Pulmonary artery endothelial cell (primary cell): ENCODE measurements at regions not wholly inside any gene's neighbourhood (a gene's known extent, or its start where the extent isn't known, plus 50 kb on each side); places are given as distances from the start of the nearest gene placed in this dataset.
"Not testable (repeated sequence)": the region's sequence is repeated elsewhere in the genome, so short reads cannot be mapped to it uniquely, and the experiment has no call there.

Experiments used
- DNase-seq: peaks from one replicate; pipeline ENCODE4 v3.0.0-alpha.2; 2011; ENCODE audit warnings: low read depth, low spot score

DNA sequence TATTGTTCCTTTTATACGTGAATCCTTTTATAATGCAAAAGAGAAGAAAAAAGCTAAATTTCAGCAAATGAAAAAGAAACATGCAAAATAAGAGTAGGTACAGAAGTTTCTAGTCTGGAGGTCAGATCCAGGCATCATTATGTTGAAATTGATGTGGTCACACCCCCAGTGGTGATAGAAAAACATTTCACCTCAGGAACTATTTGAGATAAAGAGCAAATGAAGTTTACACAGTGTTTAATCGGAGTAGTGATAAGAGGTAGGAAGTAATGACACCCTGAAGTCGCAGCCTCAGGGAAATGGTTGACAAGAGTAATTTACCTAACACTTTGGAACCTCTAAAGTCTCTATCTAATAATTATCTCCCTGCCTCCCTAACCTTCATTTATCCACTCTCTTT is 536.0 kb upstream of the STEAP1 start:
- no peak for DNase-seq

- DNase-seq, result no peak
Measured at GRCh38 chr7:89621925-89622641, 532.2 kb upstream of the STEAP1 start.

- peak; percentile 0 for DNase-seq
Measured at GRCh38 chr7:89623018-89623672, 531.1 kb upstream of the STEAP1 start.

GRCh38 chr7:89624155-89624554 is 530.1 kb upstream of the STEAP1 start:
- not testable (repeated sequence) for DNase-seq

DNA sequence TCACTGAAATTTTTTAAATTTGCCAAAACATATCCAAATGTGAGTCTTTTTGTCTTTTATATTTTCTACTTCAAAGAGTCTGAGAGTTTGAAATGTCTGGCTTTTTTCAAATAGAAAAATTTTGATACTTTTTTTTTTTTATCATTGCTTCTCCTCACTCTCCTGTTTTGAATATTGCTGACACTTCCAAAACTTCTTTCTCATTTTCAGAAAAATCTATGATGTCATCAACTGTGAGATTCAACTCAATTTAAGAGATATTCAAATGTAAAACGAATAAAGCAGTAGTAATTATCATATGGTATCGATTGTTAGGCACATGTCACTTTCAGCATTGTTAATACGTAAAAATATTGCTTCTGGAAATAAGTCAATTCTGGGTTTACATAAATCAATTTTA is 505.8 kb upstream of the STEAP1 start:
- no peak for DNase-seq

DNA sequence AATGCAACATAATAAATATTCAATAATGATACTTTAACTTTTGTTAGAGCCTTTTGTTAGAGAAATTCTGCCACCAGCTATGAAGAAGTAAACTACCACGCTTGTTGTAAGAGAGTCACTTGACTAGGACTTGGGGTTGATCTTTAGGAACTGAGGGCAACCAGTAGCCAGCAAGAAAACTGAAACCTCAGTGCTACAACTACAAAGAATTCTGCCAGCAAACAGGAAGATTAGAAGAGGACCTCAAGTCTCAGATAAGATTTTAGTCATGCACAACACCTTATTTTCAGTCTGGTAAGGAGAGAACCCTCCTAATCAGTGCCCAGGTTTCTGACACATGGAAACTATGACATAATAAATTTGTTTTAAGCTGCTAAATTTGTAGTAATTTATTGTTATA is 498.3 kb upstream of the STEAP1 start:
- DNase-seq, result no peak

- DNase-seq, result no peak
Measured at GRCh38 chr7:89661876-89662275, 492.4 kb upstream of the STEAP1 start.

DNA sequence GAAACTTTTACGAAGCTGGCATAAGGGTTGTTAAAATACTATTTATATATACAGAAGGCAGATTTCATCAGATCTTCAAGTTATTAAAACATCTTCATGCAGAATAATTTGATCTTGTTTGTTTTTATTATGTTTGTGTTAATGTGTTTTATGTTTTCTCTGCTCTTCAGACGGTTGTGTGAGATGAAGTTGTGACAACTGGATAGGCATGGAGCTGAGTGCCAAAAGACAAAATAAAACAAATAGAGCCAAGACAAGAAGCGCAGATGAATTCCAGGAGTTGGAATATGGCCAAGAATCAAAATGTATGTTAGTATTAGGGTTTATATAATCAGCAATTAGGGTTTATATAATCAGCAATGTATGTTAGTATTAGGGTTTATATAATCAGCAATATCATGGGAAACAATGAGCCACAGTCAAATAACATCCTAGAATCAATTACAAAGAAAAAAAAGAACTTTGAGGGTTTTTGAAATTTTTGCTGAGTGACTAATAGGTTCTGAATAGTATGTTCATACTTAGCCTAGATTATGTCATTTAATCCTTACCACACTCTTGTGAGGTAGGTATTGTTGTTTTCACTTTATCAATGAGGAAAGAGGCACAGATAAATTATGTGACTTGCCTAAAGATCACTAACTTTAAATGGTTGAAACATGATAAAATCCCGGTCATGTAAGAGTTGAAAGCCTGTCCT is 488.0 kb upstream of the STEAP1 start:
- DNase-seq, result no peak

GRCh38 chr7:89680161-89680560 is 474.1 kb upstream of the STEAP1 start:
- no peak for DNase-seq

DNA sequence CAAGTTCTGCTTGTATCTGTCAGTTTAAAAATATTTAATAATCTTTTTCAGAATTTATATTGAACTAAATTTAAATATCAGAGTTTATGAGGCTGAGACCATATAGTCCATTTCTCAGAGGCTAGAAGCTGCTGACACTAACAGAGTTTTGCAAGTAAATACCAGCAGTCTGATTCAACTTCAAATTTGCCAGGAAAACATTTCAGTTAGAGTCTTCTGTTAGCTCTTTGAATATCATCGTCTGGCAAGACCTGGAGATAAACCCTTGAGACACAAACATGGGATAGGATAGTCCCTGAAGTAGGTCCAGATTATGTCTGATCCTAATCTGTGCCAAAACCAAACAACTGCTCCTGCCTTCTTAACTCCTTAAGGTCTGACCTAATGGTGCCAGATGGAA is 472.8 kb upstream of the STEAP1 start:
- DNase-seq, result no peak

- no peak for DNase-seq
Measured at GRCh38 chr7:89685287-89685686, 469.0 kb upstream of the STEAP1 start.

DNA sequence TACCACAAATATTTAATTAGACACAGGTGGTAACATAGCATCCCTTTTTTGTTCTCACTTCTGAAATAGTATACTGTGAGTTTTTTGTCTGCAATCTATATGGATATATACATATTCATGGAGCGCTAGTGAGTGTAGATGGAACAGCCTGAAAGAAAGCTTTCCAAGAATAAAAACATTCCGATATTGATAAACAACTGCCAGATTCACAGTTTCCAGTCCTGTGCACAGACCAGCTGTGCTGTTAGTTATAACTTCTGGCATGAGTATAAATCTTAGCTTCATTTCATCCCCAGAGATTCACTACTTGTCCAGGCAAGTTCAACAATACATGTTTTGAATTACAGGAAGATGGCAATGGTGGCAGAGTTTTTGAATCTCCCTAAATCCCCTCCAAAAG is 467.1 kb upstream of the STEAP1 start:
- DNase-seq, result no peak

GRCh38 chr7:89695241-89695640 is 459.0 kb upstream of the STEAP1 start:
- no peak for DNase-seq

DNA sequence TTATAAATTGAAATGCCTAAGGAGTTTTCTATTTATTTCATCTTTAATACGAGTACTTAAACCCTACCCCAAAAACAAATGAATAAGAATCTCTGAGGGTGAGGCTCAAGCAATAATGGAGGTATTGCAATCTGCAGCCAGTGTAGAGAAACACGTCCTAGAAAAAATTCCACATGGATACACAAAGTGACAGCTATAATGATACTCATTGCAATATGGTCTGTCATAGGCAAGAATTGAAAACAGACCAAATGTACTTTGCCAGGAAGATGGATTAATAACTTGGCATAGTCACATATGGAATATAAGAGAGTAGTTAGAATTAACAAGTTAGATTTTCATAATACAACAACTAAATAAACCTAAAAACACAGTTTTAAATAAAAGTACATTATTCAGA is 440.1 kb upstream of the STEAP1 start:
- no peak for DNase-seq

DNA sequence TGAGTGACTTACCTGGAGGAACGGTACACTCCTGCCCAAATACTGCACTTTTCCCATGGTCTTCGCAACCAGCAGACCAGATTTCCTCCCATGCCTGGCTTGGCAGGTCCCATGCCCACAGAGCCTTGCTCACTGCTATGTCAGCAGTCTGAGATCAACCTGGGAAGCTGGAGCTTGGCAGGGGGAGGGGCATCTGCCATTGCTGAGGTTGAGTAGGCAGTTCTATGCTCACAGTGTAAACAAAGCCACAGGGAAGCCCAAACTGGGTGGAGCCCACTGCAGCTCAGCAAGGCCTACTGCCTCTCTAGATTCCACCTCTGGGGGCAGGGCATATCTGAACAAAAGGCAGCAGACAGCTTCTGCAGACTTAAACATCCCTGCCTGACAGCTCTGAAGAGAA is 435.3 kb upstream of the STEAP1 start:
- DNase-seq, result not testable (repeated sequence)

DNA sequence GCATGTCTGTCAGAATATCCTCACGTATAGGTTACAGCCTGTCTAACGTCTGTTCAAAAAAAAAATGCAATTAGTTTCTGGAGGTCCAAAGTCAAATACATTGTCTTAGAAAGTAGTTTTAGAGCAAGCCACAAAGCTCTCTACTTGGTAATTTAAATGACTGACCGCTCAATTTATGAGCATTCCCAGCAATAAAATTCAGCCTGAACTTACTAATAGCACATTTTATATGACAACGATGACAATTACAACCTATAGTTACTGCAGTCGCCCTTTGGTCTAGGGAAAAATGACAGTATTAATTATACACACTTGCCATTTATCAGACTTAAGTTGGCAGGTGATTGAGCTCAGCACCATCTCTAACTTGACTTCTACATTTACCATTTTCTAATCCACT is 425.8 kb upstream of the STEAP1 start:
- DNase-seq, result no peak

DNA sequence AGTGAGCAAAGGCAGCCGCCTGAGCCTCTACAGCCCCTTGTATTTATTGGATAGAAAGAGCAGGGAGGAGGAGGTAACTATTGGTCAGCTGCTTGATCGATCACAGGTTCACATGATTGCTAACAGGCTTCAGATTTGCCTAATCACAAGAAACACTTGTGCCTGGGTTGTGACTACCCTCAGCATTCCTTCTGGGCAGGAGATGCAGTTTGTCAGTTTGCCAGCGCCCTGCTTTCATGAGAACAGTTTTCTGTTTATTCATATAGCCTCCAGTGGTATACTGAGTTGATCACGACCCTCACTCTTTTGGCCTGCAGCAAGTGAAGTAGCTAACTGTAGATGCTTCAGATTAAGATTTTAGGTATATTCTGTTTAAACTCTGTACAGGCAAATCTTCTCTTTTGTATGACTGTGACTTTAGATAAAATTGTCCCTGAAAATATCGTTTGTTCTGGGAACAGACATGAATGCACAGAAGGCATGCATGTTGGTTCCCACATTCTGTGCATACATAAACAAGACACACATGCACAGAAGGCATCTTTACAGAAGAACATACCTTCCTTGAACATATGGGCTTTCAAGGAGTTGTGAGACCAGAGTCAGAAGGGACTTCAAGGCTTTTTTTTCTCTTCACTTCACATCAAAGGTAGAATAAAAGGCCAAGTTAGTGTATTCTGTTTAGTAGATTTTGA is 422.4 kb upstream of the STEAP1 start:
- DNase-seq, result no peak

- no peak for DNase-seq
Measured at GRCh38 chr7:89738549-89738948, 415.7 kb upstream of the STEAP1 start.

DNA sequence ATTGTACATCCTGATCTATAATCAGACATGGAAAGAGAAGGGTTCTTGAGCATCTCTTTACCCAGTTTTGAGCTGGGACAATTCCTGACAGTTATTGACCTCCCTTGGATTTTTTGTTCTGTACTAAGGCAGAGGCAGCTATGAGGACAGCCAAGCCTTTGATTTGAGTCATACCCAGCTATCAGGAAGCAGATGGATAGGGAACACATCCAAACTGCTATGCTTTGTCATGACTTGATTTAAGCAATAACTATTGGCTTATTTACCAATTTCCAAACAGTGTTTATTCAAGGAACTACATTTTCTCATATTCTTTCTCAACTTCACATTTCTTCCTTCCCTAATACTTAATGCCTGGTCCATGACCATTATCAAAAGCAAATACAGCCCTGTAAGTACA is 396.4 kb upstream of the STEAP1 start:
- DNase-seq, result no peak

- DNase-seq, result no peak
Measured at GRCh38 chr7:89760690-89761089, 393.6 kb upstream of the STEAP1 start.

- no peak for DNase-seq
Measured at GRCh38 chr7:89761173-89761572, 393.1 kb upstream of the STEAP1 start.

DNA sequence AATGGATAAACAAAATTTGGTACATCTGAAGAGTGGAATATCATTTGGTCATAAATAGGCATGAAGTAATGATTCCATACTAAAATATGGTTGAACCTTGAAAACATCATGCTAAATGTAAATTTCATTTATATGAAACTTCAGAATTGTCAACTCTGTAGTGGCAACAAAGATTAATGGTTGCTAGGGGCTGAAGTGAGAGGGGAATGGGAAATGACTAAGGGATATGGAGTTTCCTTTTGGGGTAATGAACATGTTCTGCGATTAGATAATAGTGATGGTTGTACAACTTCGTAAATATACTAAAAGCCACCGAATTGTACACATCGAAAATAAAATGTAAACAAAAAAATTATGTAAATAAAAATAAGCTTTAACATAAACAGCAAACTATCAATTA is 384.1 kb upstream of the STEAP1 start:
- peak; percentile 24 for DNase-seq
